ENCODE measurements at regions not wholly inside any gene's neighbourhood (a gene's known extent, or its start where the extent isn't known, plus 50 kb on each side); places are given as distances from the start of the nearest gene placed in this dataset.

DNA sequence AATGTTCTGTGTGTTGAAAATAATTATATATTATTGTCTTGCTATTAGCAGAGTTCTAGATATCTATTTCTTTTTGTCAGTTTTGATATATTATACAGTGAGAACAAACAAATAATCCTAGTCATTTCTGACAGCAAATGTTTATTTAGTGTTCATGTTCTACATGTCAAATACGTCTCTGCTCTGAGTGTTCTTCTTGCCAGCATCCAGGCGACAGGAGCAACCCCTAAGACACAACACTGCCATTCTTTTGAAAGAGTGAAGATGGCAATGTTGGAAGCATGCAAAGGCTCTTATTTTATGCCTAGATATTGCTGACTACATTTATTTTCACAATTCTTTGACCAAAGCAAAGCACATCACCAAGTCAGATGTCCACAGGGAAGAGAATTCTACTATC lies 1556.6 kb upstream of the TMEFF2 start:
- no peak overlapping the region for H3K27ac ChIP-seq
- TF ChIP-seq, protein P1, sequence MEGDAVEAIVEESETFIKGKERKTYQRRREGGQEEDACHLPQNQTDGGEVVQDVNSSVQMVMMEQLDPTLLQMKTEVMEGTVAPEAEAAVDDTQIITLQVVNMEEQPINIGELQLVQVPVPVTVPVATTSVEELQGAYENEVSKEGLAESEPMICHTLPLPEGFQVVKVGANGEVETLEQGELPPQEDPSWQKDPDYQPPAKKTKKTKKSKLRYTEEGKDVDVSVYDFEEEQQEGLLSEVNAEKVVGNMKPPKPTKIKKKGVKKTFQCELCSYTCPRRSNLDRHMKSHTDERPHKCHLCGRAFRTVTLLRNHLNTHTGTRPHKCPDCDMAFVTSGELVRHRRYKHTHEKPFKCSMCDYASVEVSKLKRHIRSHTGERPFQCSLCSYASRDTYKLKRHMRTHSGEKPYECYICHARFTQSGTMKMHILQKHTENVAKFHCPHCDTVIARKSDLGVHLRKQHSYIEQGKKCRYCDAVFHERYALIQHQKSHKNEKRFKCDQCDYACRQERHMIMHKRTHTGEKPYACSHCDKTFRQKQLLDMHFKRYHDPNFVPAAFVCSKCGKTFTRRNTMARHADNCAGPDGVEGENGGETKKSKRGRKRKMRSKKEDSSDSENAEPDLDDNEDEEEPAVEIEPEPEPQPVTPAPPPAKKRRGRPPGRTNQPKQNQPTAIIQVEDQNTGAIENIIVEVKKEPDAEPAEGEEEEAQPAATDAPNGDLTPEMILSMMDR (IDR thresholded peaks at IDR 0.05), result no peak
- DNase-seq (ENCODE audit: low spot score), result no peak
- no peak overlapping the region for H3K4me3 ChIP-seq

- TF ChIP-seq, protein P1 (IDR thresholded peaks at IDR 0.05), result no peak
- Histone ChIP-seq H3K4me3 (no peak overlapping the region), H3K27ac (no peak overlapping the region)
- no peak for DNase-seq (ENCODE audit: low spot score)
These were observed 1554.8 kb upstream of the TMEFF2 start for GRCh38 chr2:193749485-193749884.

DNA sequence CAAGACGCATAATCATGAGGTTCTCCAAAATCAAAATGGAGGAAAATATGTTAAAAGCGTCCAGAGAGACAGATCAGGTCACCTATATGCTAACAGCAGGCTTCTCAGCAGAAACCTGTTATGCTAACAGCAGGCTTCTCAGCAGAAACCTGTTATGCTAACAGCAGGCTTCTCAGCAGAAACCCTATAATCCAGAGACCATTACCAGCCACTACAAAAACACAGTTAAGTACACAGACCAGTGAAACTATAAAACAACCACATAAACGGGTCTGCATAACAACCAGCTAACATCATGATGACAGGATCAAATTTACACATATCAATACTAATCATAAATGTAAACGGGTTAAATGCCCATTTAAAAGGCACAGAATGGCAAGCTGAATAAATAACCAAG lies 1548.4 kb upstream of the TMEFF2 start:
- no peak for DNase-seq (ENCODE audit: low spot score)
- H3K27ac ChIP-seq, result no peak overlapping the region
- no peak overlapping the region for H3K4me3 ChIP-seq
- TF ChIP-seq, protein P1 (IDR thresholded peaks at IDR 0.05), result no peak

DNA sequence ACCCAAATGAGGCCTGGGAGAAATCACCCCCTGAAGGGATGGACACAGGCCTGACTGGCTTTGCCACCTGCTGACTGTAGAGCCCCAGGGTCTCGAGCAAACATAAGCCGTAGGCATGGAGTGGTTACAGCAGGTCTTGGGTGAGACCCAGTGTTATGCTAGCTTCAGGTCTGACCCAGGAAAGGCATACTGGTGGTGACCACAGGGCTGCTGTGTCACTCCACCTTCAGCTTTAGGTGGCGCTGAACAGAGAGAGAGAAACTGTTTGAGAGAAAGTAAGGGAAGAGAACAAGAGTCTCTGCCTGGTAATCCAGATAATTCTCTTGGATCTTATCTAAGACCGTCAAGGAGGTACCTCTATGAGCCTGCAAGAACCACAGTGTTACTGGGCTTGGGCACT lies 1544.2 kb upstream of the TMEFF2 start:
- Histone ChIP-seq H3K27ac (no peak overlapping the region), H3K4me3 (no peak overlapping the region)
- TF ChIP-seq, protein P1 (IDR thresholded peaks at IDR 0.05), result no peak
- no peak for DNase-seq (ENCODE audit: low spot score)

DNA sequence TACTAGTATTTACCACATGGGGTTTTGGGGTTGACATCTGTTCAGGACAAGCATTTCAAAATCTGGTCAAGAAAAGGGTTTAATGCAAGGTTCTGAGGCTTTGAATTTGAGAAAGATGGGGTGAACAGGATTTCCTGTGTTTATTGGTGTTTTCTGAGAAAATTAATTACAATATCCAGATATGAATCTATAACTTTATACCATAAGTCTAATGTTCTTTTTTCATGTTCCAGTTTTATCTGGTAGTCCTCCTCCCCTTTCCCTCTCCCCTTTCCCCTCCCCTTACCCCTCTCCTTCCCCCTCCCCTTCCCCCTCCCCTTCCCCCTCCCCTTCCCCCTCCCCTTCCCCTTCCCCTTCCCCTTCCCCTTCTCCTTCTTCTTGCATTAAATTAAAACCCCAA lies 1518.2 kb upstream of the TMEFF2 start:
- no peak overlapping the region for H3K4me3 ChIP-seq
- H3K27ac ChIP-seq, result no peak overlapping the region
- DNase-seq (ENCODE audit: low spot score), result no peak
- TF ChIP-seq, protein P1 (IDR thresholded peaks at IDR 0.05), result no peak

DNA sequence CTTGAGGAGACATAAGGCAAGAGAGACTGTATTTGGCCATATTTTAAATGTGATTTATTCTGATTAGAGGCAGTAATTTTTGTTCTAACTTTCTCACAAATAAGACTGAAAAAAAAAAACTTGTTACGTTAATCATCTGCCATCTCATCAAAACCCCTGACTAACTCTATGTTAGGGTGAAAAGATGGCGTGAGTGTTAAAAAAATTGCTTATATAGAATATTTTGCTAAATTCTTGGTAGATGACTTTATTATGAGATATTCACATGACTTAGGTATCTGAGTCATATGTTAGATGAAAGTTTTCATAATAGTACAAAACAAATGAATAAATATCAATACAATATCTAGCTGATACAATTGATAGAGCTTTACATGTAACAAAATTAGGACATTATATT lies 1508.7 kb upstream of the TMEFF2 start:
- TF ChIP-seq, protein P1 (IDR thresholded peaks at IDR 0.05), result no peak
- no peak overlapping the region for H3K27ac ChIP-seq
- no peak for DNase-seq (ENCODE audit: low spot score)
- no peak overlapping the region for H3K4me3 ChIP-seq

- TF ChIP-seq, protein P1 (IDR thresholded peaks at IDR 0.05), result no peak
- Histone ChIP-seq H3K4me3 (no peak overlapping the region), H3K27ac (no peak overlapping the region)
- no peak for DNase-seq (ENCODE audit: low spot score)
These were observed 1506.8 kb upstream of the TMEFF2 start for GRCh38 chr2:193701484-193701883.
